ENCODE measurements at regions not wholly inside any gene's neighbourhood (a gene's known extent, or its start where the extent isn't known, plus 50 kb on each side); places are given as distances from the start of the nearest gene placed in this dataset.

- TF ChIP-seq EZH2 (IDR thresholded peaks at IDR 0.05): no peak
- TF ChIP-seq POLR2AphosphoS5 (IDR thresholded peaks at IDR 0.05; ENCODE audit: borderline replicate concordance, low read depth, low read length): no peak
Observed at GRCh38 chr14:106287506-106287905, 761.1 kb downstream of the TMEM121 start.

Measured in SK-N-MC (cell line).